ENCODE measurements at regions not wholly inside any gene's neighbourhood (a gene's known extent, or its start where the extent isn't known, plus 50 kb on each side); places are given as distances from the start of the nearest gene placed in this dataset.

DNA sequence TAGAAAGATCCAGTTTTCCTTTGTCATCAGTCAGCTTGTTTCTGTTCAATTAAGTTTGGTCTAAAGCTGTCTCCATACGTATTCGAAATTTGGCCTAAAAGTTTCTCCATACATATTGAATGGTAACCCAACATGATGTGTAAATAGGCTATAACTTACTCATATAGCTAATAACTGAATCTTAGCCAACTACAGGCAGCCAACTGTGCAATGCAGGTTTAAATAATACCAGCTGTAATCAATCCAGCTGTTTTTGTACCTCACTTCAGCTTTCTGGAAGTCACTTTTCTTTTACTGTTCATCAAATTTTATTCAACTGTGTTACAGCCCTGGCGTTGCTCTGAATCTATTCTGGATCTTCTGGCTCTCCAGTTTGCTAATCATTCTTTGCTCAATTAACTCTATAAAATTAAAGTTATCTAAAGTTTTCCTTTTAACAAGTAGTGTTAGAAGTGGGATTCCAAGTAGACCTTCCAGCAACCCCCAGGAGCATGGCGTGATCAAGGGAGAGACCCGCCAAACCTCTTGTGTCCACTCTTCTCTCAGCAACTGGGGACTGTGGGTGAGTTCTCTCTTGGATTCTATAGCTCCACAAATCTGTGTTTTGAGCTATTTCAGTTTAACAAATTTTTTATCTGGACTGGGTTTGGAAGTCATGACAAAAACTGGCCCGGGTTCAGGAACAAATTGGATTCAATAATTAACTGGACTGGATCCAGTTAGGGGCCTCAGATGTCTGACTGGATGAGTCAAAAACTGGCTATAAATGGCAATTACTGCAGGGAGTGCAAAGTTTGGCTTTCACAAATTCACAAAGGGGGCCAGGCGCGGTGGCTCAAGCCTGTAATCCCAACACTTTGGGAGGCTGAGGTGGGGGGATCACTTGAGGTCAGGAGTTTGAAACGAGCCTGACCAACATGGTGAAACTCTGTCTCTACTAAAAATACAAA is 329.7 kb upstream of the ST6GAL2 start:
- H3K36me3 ChIP-seq = no peaks in the 10 kb centered on the region
- TF ChIP-seq POLR2AphosphoS5 (IDR thresholded peaks at IDR 0.05) (no peak), POLR2A (IDR thresholded peaks at IDR 0.05) (no peak), CTCF (IDR thresholded peaks at IDR 0.05) (no peak)

GRCh38 chr2:107218208-107218607 is 332.2 kb upstream of the ST6GAL2 start:
- no peaks in the 10 kb centered on the region for H3K9me3 ChIP-seq
- H3K4me1 ChIP-seq = no peaks in the 10 kb centered on the region
- H3K4me3 ChIP-seq = no peak overlapping the region
- DNase-seq (ENCODE audit: low spot score in 2 of 2) = no peak
- TF ChIP-seq POLR2AphosphoS5 (IDR thresholded peaks at IDR 0.05) (no peak), POLR2A (IDR thresholded peaks at IDR 0.05) (no peak), CTCF (IDR thresholded peaks at IDR 0.05) (no peak)
- intact Hi-C loops (cut with DNase I; ENCODE audit: low total_unique reads) = no loop called here
- no peaks in the 10 kb centered on the region for H3K36me3 ChIP-seq
- H3K27me3 ChIP-seq = no peaks in the 10 kb centered on the region
- no peak overlapping the region for H3K27ac ChIP-seq

More for the DNA sequence above, 329.7 kb upstream of the ST6GAL2 start:
- H3K27ac ChIP-seq = no peak overlapping the region
- H3K4me3 ChIP-seq = no peak overlapping the region
- no peaks in the 10 kb centered on the region for H3K4me1 ChIP-seq
- no peaks in the 10 kb centered on the region for H3K27me3 ChIP-seq
- DNase-seq (ENCODE audit: low spot score in 2 of 2) = no peak
- intact Hi-C loops (cut with DNase I; ENCODE audit: low total_unique reads) = no loop called here
- H3K9me3 ChIP-seq = no peaks in the 10 kb centered on the region

- no peak overlapping the region for H3K27ac ChIP-seq
- H3K4me1 ChIP-seq = no peaks in the 10 kb centered on the region
These were observed 336.5 kb upstream of the ST6GAL2 start for GRCh38 chr2:107222466-107222865.

DNA sequence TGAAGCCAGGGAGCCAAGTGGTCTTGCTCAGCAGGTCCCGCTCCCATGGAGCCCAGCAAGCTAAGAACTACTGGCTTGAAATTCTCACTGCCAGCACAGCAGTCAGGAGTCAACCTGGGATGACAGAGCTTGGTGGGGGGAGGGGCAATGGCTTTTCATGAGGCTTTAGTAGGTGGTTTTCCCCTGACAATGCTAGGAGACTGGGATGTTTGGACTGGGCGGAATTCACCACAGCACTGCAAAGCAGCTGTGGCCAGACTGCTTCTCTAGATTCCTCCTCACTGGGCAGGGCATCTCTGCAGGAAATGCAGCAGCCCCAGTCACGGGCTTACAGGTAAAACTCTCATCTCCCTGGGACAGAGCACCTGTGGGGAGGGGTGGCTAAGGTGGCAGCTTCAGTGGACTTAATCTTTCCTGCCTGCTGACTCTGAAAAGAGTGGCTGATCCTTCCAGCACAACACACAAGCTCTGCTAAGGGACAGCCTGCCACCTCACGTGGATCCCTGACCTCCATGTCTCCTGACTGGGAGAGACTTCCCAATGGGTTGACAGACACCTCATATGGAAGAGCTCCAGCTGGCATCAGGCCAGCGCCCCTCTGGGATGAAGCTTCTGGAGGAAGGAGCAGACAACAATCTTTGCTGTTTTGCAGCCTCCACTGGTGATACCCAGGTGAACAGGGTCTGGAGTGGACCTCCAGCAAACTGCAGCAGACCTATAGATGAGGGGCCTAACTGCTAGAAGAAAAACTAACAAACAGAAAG is 349.7 kb upstream of the ST6GAL2 start:
- no peak for DNase-seq (ENCODE audit: low spot score in 2 of 2)
- H3K4me1 ChIP-seq = no peaks in the 10 kb centered on the region
- intact Hi-C loops (cut with DNase I; ENCODE audit: low total_unique reads) = no loop called here
- no peaks in the 10 kb centered on the region for H3K9me3 ChIP-seq
- no peak overlapping the region for H3K27ac ChIP-seq
- H3K36me3 ChIP-seq = no peaks in the 10 kb centered on the region
- no peak for TF ChIP-seq POLR2AphosphoS5 (IDR thresholded peaks at IDR 0.05)
- TF ChIP-seq POLR2A (IDR thresholded peaks at IDR 0.05) = no peak
- no peak for TF ChIP-seq CTCF (IDR thresholded peaks at IDR 0.05)
- H3K4me3 ChIP-seq = no peak overlapping the region
- H3K27me3 ChIP-seq = no peaks in the 10 kb centered on the region

More at GRCh38 chr2:107222466-107222865, 336.5 kb upstream of the ST6GAL2 start:
- no peak for TF ChIP-seq POLR2A (IDR thresholded peaks at IDR 0.05)
- no peak for TF ChIP-seq POLR2AphosphoS5 (IDR thresholded peaks at IDR 0.05)
- TF ChIP-seq CTCF (IDR thresholded peaks at IDR 0.05) = no peak
- DNase-seq (ENCODE audit: low spot score in 2 of 2) = no peak
- intact Hi-C loops (cut with DNase I; ENCODE audit: low total_unique reads) = no loop called here
- Histone ChIP-seq H3K4me3 (no peak overlapping the region), H3K9me3 (no peaks in the 10 kb centered on the region), H3K36me3 (no peaks in the 10 kb centered on the region), H3K27me3 (no peaks in the 10 kb centered on the region)

DNA sequence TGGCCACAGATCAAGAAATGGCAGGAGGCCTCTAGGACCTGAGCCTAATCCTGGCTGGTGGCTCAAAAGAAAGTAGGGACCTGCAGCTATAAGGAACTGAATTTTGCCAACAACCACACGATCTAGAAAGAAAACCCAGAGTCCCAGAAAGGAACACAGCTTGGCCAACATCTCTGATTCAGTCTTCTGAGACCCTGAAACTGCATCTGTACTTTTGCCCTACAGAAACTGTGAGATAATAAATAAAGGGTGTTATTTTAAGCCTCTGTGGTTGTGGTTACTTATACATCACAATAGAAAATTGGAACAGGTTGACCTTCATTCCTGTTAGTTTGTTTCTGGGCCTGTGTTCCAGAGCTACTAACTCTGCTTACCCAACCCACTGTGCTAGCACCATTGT is 356.8 kb upstream of the ST6GAL2 start:
- H3K27me3 ChIP-seq = no peaks in the 10 kb centered on the region
- DNase-seq (ENCODE audit: low spot score in 2 of 2) = no peak
- intact Hi-C loops (cut with DNase I; ENCODE audit: low total_unique reads) = no loop called here

More for the DNA sequence above, 356.8 kb upstream of the ST6GAL2 start:
- no peak for TF ChIP-seq CTCF (IDR thresholded peaks at IDR 0.05)
- TF ChIP-seq POLR2A (IDR thresholded peaks at IDR 0.05) = no peak
- no peak for TF ChIP-seq POLR2AphosphoS5 (IDR thresholded peaks at IDR 0.05)
- no peaks in the 10 kb centered on the region for H3K9me3 ChIP-seq
- H3K27ac ChIP-seq = no peak overlapping the region
- no peaks in the 10 kb centered on the region for H3K4me1 ChIP-seq
- H3K4me3 ChIP-seq = no peak overlapping the region
- H3K36me3 ChIP-seq = no peaks in the 10 kb centered on the region
